ENCODE measurements at regions not wholly inside any gene's neighbourhood (a gene's known extent, or its start where the extent isn't known, plus 50 kb on each side); places are given as distances from the start of the nearest gene placed in this dataset.

- TF ChIP-seq CTCF (IDR thresholded peaks at IDR 0.05): no peak
- no peak for TF ChIP-seq POLR2A (IDR thresholded peaks at IDR 0.05)
- TF ChIP-seq POLR2AphosphoS5 (IDR thresholded peaks at IDR 0.05; ENCODE audit: insufficient read depth in 1 of 2, low read depth in 1 of 2): no peak
These were observed 110.8 kb downstream of the EDN3 start for GRCh38 chr20:59411170-59411569.

All from vagina (tissue), 2 donors.